ENCODE measurements at regions not wholly inside any gene's neighbourhood (a gene's known extent, or its start where the extent isn't known, plus 50 kb on each side); places are given as distances from the start of the nearest gene placed in this dataset.

DNA sequence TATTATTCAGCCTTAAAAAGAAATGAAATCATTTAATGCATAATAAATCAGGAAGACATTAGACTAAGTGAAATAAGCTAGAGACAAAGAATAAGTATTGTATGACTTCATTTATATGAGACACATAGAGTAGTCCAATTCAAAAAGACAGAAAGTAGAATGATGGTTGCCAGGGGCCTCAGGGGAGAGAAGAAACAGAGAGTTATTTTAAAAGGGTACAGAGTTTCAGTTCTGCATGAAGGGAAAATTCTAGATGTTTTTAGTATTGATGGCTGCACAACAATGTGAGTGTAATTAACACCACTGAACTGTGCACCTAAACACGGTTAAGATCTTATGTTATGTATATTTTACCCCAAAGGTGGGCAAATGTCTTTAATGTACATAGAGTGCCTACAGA, 1407.9 kb upstream of the MAP3K7 start:
- TF ChIP-seq, protein P1, sequence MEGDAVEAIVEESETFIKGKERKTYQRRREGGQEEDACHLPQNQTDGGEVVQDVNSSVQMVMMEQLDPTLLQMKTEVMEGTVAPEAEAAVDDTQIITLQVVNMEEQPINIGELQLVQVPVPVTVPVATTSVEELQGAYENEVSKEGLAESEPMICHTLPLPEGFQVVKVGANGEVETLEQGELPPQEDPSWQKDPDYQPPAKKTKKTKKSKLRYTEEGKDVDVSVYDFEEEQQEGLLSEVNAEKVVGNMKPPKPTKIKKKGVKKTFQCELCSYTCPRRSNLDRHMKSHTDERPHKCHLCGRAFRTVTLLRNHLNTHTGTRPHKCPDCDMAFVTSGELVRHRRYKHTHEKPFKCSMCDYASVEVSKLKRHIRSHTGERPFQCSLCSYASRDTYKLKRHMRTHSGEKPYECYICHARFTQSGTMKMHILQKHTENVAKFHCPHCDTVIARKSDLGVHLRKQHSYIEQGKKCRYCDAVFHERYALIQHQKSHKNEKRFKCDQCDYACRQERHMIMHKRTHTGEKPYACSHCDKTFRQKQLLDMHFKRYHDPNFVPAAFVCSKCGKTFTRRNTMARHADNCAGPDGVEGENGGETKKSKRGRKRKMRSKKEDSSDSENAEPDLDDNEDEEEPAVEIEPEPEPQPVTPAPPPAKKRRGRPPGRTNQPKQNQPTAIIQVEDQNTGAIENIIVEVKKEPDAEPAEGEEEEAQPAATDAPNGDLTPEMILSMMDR (optimal IDR thresholded peaks at IDR 0.05 in 1 of 3, IDR thresholded peaks at IDR 0.05 in 1 of 3, conservative IDR thresholded peaks at IDR 0.05 in 1 of 3; ENCODE audit: extremely low read depth in 1 of 3, insufficient read depth in 2 of 3, low read length in 3 of 3) = no peak
- TF ChIP-seq EZH2 (IDR thresholded peaks at IDR 0.05; ENCODE audit: low read length) = no peak

All from keratinocyte (primary cell).